Activated CD4-positive, alpha-beta T cell treated with anti-CD3 and anti-CD28 coated beads for 36 hours (primary cell): ENCODE measurements at regions not wholly inside any gene's neighbourhood (a gene's known extent, or its start where the extent isn't known, plus 50 kb on each side); places are given as distances from the start of the nearest gene placed in this dataset.

Source experiments
- ATAC-seq: fragments of 200-7000 bp; cut with Tn5 transposase; one replicate; pipeline ENCODE4 v1.10.0; 2021; ENCODE audit warnings: mild to moderate bottlenecking, moderate library complexity
- CTCF ChIA-PET: fragments of 350-600 bp; sonication (Branson Sonifier 250); formaldehyde crosslinking; loops from one replicate; lab custom pipeline; 2021; ENCODE audit warnings: antibody characterized with exemption; lab: Charles Lee
- POLR2A ChIA-PET: fragments of 350-600 bp; sonication (Branson Sonifier 250); formaldehyde crosslinking; loops from one replicate; lab custom pipeline; 2021; ENCODE audit warnings: antibody characterized with exemption, inconsistent platforms; lab: Charles Lee
- DNase-seq: peaks from one replicate; pipeline ENCODE4 v3.0.0-alpha.2; 2020
- H3K27ac Mint-ChIP-seq: one replicate; pipeline ENCODE4 v1.8.0; 2021; ENCODE audit warnings: mixed read lengths
- H3K27me3 Mint-ChIP-seq: one replicate; pipeline ENCODE4 v1.8.0; 2021; ENCODE audit warnings: mixed read lengths
- H3K36me3 Mint-ChIP-seq: one replicate; pipeline ENCODE4 v1.8.0; 2021; ENCODE audit warnings: low read depth, mixed read lengths
- H3K4me1 Mint-ChIP-seq: one replicate; pipeline ENCODE4 v1.8.0; 2021; ENCODE audit warnings: mixed read lengths
- H3K4me3 Mint-ChIP-seq: one replicate; pipeline ENCODE4 v1.8.0; 2021; ENCODE audit warnings: mild to moderate bottlenecking, moderate library complexity, mixed read lengths
- H3K9me3 Mint-ChIP-seq: one replicate; pipeline ENCODE4 v1.8.0; 2021; ENCODE audit warnings: low read depth, mixed read lengths
- intact Hi-C, 2 experiments: fragments of 100-400 bp; cut with DNase I in 1 of 2; cut with micrococcal nuclease in 1 of 2; formaldehyde crosslinking; loops; one replicate each; pipeline versions ENCODE4 v1.14.2 to v1.15.1; 2022 to 2024; cut with DNase I, micrococcal nuclease

DNA sequence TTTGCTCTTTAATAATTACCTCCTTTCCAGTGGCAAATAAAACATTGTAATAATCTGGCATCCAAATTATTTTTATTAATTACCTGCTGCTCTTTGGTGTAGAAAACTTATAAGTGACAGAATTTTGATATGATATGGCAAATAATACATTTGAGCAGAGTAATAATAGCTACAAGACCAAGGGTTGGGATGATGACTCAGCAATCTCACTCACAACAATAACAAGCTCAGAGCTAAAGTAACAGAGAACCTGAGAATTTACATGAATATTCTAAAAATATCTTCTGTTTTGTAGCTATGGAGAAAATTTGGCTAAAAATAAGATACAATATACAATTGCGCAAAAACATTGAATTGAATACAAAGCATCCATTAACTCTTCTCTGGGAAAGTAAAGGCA lies 480.8 kb upstream of the COBL start:
- no peak overlapping the region for H3K4me3 Mint-ChIP-seq
- POLR2A ChIA-PET = no interaction called here
- H3K9me3 Mint-ChIP-seq = peaks cover 5% of the 10 kb centered on the region
- intact Hi-C loops = no loop called here
- no peak for ATAC-seq
- H3K36me3 Mint-ChIP-seq = no peaks in the 10 kb centered on the region
- H3K27me3 Mint-ChIP-seq = no peaks in the 10 kb centered on the region
- no peaks in the 10 kb centered on the region for H3K4me1 Mint-ChIP-seq
- CTCF ChIA-PET = no interaction called here
- DNase-seq = no peak
- no peak overlapping the region for H3K27ac Mint-ChIP-seq

DNA sequence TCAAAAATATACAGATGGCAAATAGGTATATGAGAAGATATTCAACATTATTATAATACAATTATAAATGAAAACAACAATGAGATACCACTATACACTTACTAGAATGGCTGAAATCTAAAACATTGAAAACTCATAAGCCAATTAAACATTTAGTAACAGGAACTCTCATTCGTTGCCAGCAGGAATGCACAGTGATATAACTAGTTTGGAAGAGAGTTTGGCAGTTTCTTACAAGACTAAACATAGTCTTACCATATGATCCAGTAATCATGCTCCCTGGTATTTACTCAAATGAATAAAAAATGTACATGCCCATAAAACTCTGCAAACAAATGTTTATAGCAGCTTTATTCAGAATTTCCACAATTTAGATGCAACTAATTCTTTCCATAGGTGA lies 476.2 kb upstream of the COBL start:
- intact Hi-C loops = no loop called here
- Mint-ChIP-seq H3K4me1 (no peaks in the 10 kb centered on the region), H3K27ac (no peak overlapping the region), H3K9me3 (peaks cover 6% of the 10 kb centered on the region), H3K27me3 (no peaks in the 10 kb centered on the region), H3K36me3 (no peaks in the 10 kb centered on the region), H3K4me3 (no peak overlapping the region)
- DNase-seq (no peak), ATAC-seq (no peak)
- ChIA-PET CTCF (no interaction called here), POLR2A (no interaction called here)

- ChIA-PET CTCF (no interaction called here), POLR2A (no interaction called here)
- DNase-seq (no peak), ATAC-seq (no peak)
- no peak overlapping the region for H3K4me3 Mint-ChIP-seq
- H3K9me3 Mint-ChIP-seq = peaks cover 9% of the 10 kb centered on the region
- H3K27me3 Mint-ChIP-seq = no peaks in the 10 kb centered on the region
- no peak overlapping the region for H3K27ac Mint-ChIP-seq
- no peaks in the 10 kb centered on the region for H3K36me3 Mint-ChIP-seq
- no peaks in the 10 kb centered on the region for H3K4me1 Mint-ChIP-seq
- intact Hi-C loops = no loop called here
Observed at GRCh38 chr7:51789489-51789888, 472.9 kb upstream of the COBL start.

GRCh38 chr7:51786284-51786683 lies 469.7 kb upstream of the COBL start:
- no peak overlapping the region for H3K4me3 Mint-ChIP-seq
- ATAC-seq (no peak), DNase-seq (no peak)
- H3K27ac Mint-ChIP-seq = no peak overlapping the region
- no peaks in the 10 kb centered on the region for H3K36me3 Mint-ChIP-seq
- ChIA-PET CTCF (no interaction called here), POLR2A (no interaction called here)
- H3K4me1 Mint-ChIP-seq = no peaks in the 10 kb centered on the region
- H3K27me3 Mint-ChIP-seq = no peaks in the 10 kb centered on the region
- intact Hi-C loops = no loop called here
- peaks cover 16% of the 10 kb centered on the region for H3K9me3 Mint-ChIP-seq

DNA sequence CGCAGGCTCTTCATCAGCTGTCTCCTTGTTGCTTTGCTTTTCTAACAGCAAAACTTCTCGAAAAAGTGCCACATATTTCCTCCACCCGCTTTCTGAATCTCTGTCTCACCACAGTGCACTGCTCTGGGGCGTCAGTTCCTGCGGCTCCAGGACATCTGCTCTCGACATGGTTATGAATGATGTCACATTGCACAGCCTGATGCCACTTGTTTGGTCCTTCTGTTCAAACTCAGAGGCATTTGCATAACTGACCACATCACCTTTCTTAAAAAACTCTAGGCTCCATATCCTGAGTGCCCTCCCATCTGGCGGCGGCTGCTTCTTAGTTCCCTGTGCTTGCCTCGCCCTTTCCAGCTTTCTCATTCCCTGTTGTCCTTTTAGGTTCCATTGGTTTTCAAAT lies 469.3 kb upstream of the COBL start:
- ChIA-PET CTCF (interaction anchor here (0.6 kb wide), 1 partner anchor 88 kb away, joined by 3 read pairs; no protein-coding TSS in a partner anchor), POLR2A (no interaction called here)
- ATAC-seq (no peak), DNase-seq (no peak)
- Mint-ChIP-seq H3K4me1 (no peaks in the 10 kb centered on the region), H3K36me3 (no peaks in the 10 kb centered on the region), H3K9me3 (peaks cover 18% of the 10 kb centered on the region), H3K4me3 (no peak overlapping the region), H3K27me3 (no peaks in the 10 kb centered on the region), H3K27ac (no peak overlapping the region)
- intact Hi-C loops = no loop called here

DNA sequence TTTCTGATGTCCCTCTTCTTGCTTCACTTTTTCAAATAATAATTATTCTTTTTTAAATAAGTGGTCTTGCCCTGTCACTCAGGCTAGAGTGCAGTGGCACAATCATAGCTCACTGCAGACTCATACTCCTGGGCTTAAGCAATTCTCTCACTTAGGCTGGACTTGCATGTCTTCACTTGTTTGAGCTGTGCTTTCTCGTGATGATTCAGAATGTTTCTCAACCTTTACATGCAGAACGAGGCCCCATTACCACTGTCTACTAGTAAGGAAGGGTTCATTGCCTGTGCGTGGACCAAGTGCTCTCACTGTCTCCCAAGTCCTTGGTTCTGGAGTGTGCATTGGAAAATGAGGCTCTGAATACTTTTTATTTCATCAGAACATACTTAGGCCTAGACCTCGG lies 468.6 kb upstream of the COBL start:
- no peak overlapping the region for H3K4me3 Mint-ChIP-seq
- no peak overlapping the region for H3K27ac Mint-ChIP-seq
- ChIA-PET CTCF (interaction anchor here (0.6 kb wide), 1 partner anchor 88 kb away, joined by 3 read pairs; no protein-coding TSS in a partner anchor), POLR2A (no interaction called here)
- no peaks in the 10 kb centered on the region for H3K36me3 Mint-ChIP-seq
- H3K4me1 Mint-ChIP-seq = no peaks in the 10 kb centered on the region
- ATAC-seq (no peak), DNase-seq (no peak)
- intact Hi-C loops = no loop called here
- H3K27me3 Mint-ChIP-seq = no peaks in the 10 kb centered on the region
- peaks cover 18% of the 10 kb centered on the region for H3K9me3 Mint-ChIP-seq

DNA sequence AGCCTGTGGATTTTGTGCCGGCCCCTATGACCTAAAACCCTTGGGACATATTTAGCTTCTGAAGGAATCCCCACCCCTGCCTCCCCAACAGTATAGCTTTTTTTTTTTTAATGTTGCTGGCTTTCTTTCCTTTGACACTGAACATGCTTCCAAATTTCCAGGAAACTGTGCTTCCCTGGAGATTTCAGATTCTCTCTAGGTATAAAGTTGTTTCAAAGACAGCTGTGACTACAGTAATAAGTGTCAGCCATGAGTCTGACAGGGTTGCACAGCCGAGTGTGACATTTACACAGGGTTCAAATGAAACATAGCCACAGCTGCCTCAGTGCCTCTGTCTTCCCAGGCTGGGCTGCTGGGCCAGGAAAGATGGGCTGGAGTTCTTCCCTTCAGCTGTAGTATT lies 466.6 kb upstream of the COBL start:
- intact Hi-C loops = no loop called here
- POLR2A ChIA-PET = no interaction called here
- ATAC-seq = no peak

DNA sequence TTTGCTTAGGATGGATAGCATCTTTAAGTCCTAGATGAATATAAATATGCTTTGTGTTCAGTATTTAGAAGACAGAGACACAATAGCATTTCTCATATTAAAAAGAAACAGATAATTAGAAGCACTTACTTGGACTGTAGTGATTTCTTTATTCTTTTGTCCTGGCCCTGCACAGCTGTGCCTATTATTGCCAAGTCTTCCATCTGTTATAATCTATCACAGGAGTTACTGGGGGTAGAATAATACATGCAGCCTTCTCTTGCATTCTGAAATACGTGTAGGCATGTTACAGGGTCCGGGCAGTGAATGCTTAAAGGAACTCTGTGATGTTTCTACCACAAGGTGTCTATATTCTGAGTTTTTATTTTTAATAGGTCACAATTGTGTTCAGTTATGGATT lies 461.5 kb upstream of the COBL start:
- no peak overlapping the region for H3K27ac Mint-ChIP-seq
- DNase-seq (no peak), ATAC-seq (no peak)
- no peak overlapping the region for H3K4me3 Mint-ChIP-seq
- no peaks in the 10 kb centered on the region for H3K27me3 Mint-ChIP-seq
- H3K9me3 Mint-ChIP-seq = peaks cover 12% of the 10 kb centered on the region
- no peaks in the 10 kb centered on the region for H3K4me1 Mint-ChIP-seq
- ChIA-PET POLR2A (no interaction called here), CTCF (no interaction called here)
- H3K36me3 Mint-ChIP-seq = no peaks in the 10 kb centered on the region
- intact Hi-C loops = no loop called here

More for the DNA sequence above, 466.6 kb upstream of the COBL start:
- H3K4me1 Mint-ChIP-seq = no peaks in the 10 kb centered on the region
- no peaks in the 10 kb centered on the region for H3K36me3 Mint-ChIP-seq
- no peak overlapping the region for H3K27ac Mint-ChIP-seq
- CTCF ChIA-PET = interaction anchor here (1.0 kb wide), 1 partner anchor 36 kb away, joined by 3 read pairs; no protein-coding TSS in a partner anchor
- no peak for DNase-seq
- no peak overlapping the region for H3K4me3 Mint-ChIP-seq
- peaks cover 18% of the 10 kb centered on the region for H3K9me3 Mint-ChIP-seq
- H3K27me3 Mint-ChIP-seq = no peaks in the 10 kb centered on the region

DNA sequence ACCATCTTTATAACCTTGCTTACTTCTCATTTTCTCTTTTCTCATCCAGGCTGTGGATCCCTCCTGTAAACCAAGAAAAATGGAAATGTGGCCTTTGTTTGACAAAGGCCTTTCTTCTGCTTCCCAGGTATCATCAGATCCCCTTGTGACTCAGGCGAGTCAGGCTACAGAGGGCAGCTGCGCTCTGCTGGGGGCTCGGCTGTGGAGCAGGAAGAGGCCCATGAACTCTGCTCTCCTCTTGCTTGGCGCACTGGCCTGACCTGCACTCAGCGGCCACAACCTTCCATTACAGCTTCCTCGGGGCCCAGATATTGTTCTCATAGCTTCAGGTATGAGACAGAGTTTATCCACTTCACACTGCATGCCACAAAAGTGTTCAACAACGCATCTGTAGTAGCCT lies 457.6 kb upstream of the COBL start:
- POLR2A ChIA-PET = no interaction called here
- ATAC-seq = no peak
- intact Hi-C loops = no loop called here
- Mint-ChIP-seq H3K9me3 (peaks cover 4% of the 10 kb centered on the region), H3K27ac (no peak overlapping the region), H3K4me3 (no peak overlapping the region), H3K27me3 (no peaks in the 10 kb centered on the region), H3K36me3 (no peaks in the 10 kb centered on the region), H3K4me1 (no peaks in the 10 kb centered on the region)
- DNase-seq = no peak
- CTCF ChIA-PET = no interaction called here

GRCh38 chr7:51772190-51772589 lies 455.6 kb upstream of the COBL start:
- Mint-ChIP-seq H3K27me3 (no peaks in the 10 kb centered on the region), H3K9me3 (peaks cover 4% of the 10 kb centered on the region), H3K27ac (no peak overlapping the region), H3K4me1 (no peaks in the 10 kb centered on the region), H3K36me3 (no peaks in the 10 kb centered on the region), H3K4me3 (no peak overlapping the region)
- no peak for DNase-seq
- intact Hi-C loops = no loop called here
- POLR2A ChIA-PET = no interaction called here
- CTCF ChIA-PET = no interaction called here
- no peak for ATAC-seq

DNA sequence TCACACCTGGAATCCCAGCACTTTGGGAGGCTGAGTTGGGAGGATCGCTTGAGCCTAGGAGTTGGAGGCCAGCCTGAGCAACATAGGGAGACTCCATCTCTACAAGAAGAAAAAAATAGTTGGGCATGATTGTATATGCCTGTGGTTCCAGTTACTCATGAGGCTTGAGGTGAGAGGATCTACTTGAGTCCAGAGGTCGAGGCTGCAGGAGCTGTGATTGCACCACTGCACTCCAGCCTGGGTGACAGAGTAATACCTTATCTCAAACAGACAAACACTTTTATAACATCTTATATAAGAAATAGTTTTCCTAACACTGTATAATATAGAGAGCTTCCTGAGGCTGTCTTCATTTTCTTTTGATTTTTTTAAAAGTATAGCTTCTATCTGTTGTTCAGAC lies 448.4 kb upstream of the COBL start:
- ChIA-PET POLR2A (no interaction called here), CTCF (no interaction called here)
- no peak for ATAC-seq
- H3K27me3 Mint-ChIP-seq = no peaks in the 10 kb centered on the region
- H3K4me3 Mint-ChIP-seq = no peak overlapping the region
- H3K4me1 Mint-ChIP-seq = no peaks in the 10 kb centered on the region
- no peak for DNase-seq
- H3K36me3 Mint-ChIP-seq = no peaks in the 10 kb centered on the region
- intact Hi-C loops = no loop called here
- no peak overlapping the region for H3K27ac Mint-ChIP-seq
- peaks cover under 1% of the 10 kb centered on the region for H3K9me3 Mint-ChIP-seq

- intact Hi-C loops = no loop called here
- Mint-ChIP-seq H3K36me3 (no peaks in the 10 kb centered on the region), H3K4me1 (no peaks in the 10 kb centered on the region), H3K27me3 (no peaks in the 10 kb centered on the region), H3K4me3 (no peak overlapping the region), H3K9me3 (no peaks in the 10 kb centered on the region), H3K27ac (no peak overlapping the region)
- ATAC-seq (no peak), DNase-seq (no peak)
- CTCF ChIA-PET = interaction anchor here (0.6 kb wide), 1 partner anchor 1058 kb away, joined by 3 read pairs; no protein-coding TSS in a partner anchor
- POLR2A ChIA-PET = no interaction called here
Observed at GRCh38 chr7:51759985-51760384, 443.4 kb upstream of the COBL start.

DNA sequence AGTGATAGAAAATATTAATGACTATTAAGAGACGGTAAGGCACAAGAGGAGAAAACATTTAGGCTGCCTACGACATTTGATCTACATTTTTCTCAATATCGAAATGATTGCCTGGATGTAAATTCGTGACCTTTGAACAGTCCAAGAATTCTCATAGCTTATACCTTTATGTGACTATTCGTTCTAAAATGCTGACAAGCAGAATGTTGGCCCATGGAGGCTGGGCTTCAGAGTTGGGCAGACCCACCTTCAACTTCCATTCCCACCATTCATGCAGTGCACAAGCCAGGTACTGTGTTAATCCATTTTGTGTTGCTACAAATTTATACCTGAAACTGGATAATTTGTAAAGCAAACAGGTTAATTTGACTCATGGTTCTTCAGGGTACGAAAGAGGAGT lies 441.4 kb upstream of the COBL start:
- ATAC-seq (no peak), DNase-seq (no peak)
- CTCF ChIA-PET = interaction anchor here (0.8 kb wide), 1 partner anchor 9 kb away, joined by 3 read pairs; no protein-coding TSS in a partner anchor
- intact Hi-C loops = no loop called here
- Mint-ChIP-seq H3K9me3 (no peaks in the 10 kb centered on the region), H3K36me3 (no peaks in the 10 kb centered on the region), H3K27me3 (no peaks in the 10 kb centered on the region), H3K4me3 (no peak overlapping the region), H3K27ac (no peak overlapping the region), H3K4me1 (no peaks in the 10 kb centered on the region)
- POLR2A ChIA-PET = no interaction called here
